Bronchial epithelial cell (primary cell): ENCODE measurements at regions not wholly inside any gene's neighbourhood (a gene's known extent, or its start where the extent isn't known, plus 50 kb on each side); places are given as distances from the start of the nearest gene placed in this dataset.

Experiments used
- DNase-seq: peaks from one replicate; pipeline ENCODE4 v3.0.0-alpha.2; 2010; ENCODE audit warnings: low read depth
- FAIRE-seq: peaks from 2 replicates; lab custom pipeline; 2011; peaks lifted over from hg19 to GRCh38; lab: Jason Lieb, UNC
- H3K27me3 ChIP-seq: 2 replicates; pipeline ENCODE4 v1.5.1; 2011; ENCODE audit warnings: low read length; ENCODE audit not compliant: control insufficient read depth, insufficient read depth
- H3K36me3 ChIP-seq: 2 replicates; pipeline ENCODE4 v1.5.1; 2011; ENCODE audit warnings: low read length; ENCODE audit not compliant: control insufficient read depth, insufficient read depth
- H3K4me3 ChIP-seq: 2 replicates; pipeline ENCODE4 v1.5.1; 2011; ENCODE audit warnings: mild to moderate bottlenecking, low read depth, low read length, control low read depth
- TF ChIP-seq, protein P1 (sequence below): IDR thresholded peaks from 2 replicates; pipeline ENCODE4 v1.5.1; 2011; ENCODE audit warnings: mild to moderate bottlenecking, moderate library complexity, low read length, control low read depth, inconsistent platforms; ENCODE audit not compliant: insufficient read depth, severe bottlenecking

GRCh38 chr12:124679533-124680371, 112.3 kb upstream of the NCOR2 start:
- Histone ChIP-seq H3K4me3 (no peak overlapping the region), H3K36me3 (no peaks in the 10 kb centered on the region), H3K27me3 (no peaks in the 10 kb centered on the region)
- TF ChIP-seq, protein P1, sequence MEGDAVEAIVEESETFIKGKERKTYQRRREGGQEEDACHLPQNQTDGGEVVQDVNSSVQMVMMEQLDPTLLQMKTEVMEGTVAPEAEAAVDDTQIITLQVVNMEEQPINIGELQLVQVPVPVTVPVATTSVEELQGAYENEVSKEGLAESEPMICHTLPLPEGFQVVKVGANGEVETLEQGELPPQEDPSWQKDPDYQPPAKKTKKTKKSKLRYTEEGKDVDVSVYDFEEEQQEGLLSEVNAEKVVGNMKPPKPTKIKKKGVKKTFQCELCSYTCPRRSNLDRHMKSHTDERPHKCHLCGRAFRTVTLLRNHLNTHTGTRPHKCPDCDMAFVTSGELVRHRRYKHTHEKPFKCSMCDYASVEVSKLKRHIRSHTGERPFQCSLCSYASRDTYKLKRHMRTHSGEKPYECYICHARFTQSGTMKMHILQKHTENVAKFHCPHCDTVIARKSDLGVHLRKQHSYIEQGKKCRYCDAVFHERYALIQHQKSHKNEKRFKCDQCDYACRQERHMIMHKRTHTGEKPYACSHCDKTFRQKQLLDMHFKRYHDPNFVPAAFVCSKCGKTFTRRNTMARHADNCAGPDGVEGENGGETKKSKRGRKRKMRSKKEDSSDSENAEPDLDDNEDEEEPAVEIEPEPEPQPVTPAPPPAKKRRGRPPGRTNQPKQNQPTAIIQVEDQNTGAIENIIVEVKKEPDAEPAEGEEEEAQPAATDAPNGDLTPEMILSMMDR = no peak
- FAIRE-seq = no peak
- no peak for DNase-seq

DNA sequence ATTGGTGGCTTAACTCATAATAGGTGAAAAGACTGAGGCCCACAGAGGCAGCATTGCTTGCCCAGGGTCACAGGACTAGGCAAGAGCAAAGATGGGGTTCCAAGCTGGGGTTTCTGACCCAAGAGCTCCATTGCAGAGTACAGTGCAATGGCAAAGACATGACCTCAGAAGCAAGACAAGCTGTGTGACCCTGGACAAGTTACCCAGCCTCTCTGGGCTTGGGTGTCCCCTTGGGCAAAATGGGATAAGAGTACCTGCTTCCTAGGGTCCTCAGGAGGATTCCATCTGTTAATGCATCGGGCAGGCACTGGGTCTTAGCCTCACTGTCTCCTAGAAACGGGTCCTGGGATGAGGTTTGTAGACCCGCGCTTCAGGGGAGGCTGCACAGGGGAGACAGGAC, 111.6 kb upstream of the NCOR2 start:
- H3K4me3 ChIP-seq = no peak overlapping the region
- H3K36me3 ChIP-seq = no peaks in the 10 kb centered on the region
- H3K27me3 ChIP-seq = no peaks in the 10 kb centered on the region
- FAIRE-seq (no peak), DNase-seq (no peak)
- TF ChIP-seq, protein P1 = no peak

DNA sequence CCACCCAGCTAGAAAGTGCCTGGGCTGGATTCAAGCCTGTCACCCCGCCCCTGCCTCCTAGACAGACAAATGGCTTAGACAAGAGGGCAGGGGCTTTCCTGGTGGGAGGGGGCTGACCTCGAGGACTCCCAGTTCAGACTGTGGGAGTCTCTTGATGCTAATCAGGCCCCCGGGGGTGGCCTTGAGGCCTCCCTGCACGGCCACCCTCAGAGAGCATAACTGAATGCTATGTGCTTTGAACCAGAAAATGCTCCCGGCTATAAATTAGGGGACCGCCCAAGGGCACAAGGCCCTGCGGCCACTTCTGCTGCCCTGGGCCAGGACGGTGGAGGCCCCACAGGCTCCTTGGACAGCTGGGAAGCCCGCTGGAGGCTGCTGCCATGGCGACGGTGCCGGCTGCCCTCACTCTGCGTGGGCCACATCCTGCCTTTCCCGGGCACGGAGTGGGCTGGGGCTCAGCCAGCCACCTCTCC, 111.0 kb upstream of the NCOR2 start:
- no peak for DNase-seq
- no peak for FAIRE-seq
- Histone ChIP-seq H3K36me3 (no peaks in the 10 kb centered on the region), H3K4me3 (no peak overlapping the region), H3K27me3 (no peaks in the 10 kb centered on the region)
- TF ChIP-seq, protein P1 = no peak

DNA sequence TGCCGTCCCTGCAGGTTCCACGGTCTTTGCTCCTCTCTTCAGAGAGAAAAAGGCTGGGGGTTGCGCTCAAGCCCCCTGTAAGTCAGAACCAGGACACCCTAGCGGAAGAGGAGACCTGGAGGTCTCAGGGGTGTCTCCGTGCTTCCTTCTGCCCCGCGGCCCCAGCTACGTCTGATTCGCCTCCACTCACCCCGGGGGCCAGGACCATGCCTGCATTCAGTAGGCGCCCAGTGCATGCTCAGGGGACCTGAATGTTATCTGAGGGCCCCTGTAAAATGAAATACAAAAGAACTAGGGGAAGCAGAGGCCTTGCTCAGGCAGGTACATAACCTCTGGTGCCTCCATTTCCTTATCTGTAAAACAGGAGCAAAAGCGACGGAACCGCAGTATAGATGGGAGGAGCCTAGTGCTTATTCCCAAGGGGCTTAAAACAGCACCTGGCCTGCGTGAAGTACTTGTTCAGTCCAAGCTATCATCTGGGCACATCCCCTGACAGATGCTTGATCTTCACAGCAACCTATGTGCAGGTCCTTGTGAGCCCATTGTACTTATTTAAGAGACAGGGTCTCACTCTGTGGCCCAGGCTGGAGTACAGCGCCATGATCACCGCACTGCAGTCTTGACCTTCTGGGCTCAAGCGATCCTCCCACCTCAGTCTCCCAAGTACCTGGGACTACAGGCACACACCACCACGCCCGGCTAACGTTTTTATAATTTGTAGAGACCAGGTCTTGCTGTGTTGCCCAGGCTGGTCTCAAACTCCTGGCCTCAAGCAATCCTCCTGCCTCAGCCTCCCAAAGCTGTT, 110.3 kb upstream of the NCOR2 start:
- TF ChIP-seq, protein P1 = no peak
- no peaks in the 10 kb centered on the region for H3K27me3 ChIP-seq
- FAIRE-seq = no peak
- DNase-seq = no peak
- no peaks in the 10 kb centered on the region for H3K36me3 ChIP-seq
- H3K4me3 ChIP-seq = no peak overlapping the region

DNA sequence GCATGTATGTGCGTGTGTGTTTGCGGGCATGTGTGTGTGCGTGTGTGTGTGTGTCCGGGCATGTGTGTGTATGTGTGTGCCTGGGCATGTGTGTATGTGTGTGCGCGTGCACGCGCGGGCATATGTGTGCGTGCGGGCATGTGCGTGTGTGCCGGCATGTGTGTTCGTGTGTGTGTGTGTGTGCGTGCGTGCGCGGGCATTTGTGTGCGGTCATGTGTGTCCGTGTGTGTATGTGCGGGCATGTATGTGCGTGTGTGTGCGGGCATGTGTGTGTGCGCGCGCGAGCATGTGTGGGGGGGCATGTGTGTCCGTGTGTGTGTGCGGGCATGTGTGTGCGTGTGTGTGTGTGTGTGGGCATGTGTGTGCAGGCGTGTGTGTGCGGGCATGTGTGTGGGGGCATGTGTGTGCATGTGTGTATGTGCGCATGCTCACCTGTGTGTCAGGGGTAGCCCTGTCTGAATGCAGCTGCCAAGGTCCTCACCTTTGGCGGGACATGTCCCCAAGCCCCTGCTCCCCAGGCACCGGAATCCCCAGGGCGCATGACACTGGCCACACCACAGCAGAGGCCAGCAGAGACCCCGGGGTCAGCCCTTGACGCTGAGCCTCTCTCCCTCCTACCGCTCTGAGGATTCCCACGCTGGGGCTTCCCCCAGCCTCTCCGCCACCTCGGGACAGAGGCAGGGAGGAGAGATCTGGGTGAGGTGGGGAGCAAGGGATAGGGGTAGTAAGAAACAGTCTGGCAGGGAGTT, 109.5 kb upstream of the NCOR2 start:
- TF ChIP-seq, protein P1 = no peak
- Histone ChIP-seq H3K4me3 (no peak overlapping the region), H3K36me3 (no peaks in the 10 kb centered on the region), H3K27me3 (no peaks in the 10 kb centered on the region)
- DNase-seq (no peak), FAIRE-seq (no peak)
